Fibroblast of mammary gland (primary cell): ENCODE measurements at regions not wholly inside any gene's neighbourhood (a gene's known extent, or its start where the extent isn't known, plus 50 kb on each side); places are given as distances from the start of the nearest gene placed in this dataset.

Source experiments
- DNase-seq: peaks from one replicate; pipeline ENCODE4 v3.0.0-alpha.2; 2010; ENCODE audit warnings: low read depth
- H3K4me3 ChIP-seq: 2 replicates; pipeline ENCODE4 v1.5.1; 2011; ENCODE audit warnings: low read depth, mild to moderate bottlenecking, low read length, moderate library complexity; ENCODE audit not compliant: control insufficient read depth
- CTCF ChIP-seq: conservative IDR thresholded peaks from 2 replicates; pipeline ENCODE4 v1.5.1; 2011; ENCODE audit warnings: low read depth, low read length, inconsistent platforms; ENCODE audit not compliant: control insufficient read depth, insufficient read depth

- H3K4me3 ChIP-seq: no peak overlapping the region
- no peak for DNase-seq
- TF ChIP-seq CTCF: no peak
Observed at GRCh38 chr20:20895537-20895936, 183.1 kb upstream of the RALGAPA2 start.

DNA sequence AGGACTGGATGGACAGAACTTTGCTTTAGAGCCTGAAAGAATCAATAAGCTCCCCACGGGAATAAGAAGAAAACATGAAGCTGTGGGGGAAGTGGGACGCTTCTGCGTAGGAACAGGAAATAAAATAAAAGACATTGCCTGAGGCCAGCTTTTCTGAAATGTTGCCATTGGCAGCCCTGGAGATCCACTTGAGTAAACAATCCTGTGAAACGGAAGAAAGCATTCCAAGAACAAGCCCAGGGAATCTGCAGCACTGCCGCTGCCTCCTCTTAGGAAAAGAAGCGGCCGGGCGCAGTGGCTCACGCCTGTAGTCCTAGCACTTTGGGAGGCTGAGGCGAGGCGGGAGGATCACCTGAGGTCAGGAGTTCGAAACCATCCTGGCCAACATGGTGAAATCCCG lies 182.3 kb upstream of the RALGAPA2 start:
- H3K4me3 ChIP-seq: no peak overlapping the region
- TF ChIP-seq CTCF: no peak
- no peak for DNase-seq

GRCh38 chr20:20894280-20894679 lies 181.8 kb upstream of the RALGAPA2 start:
- no peak for TF ChIP-seq CTCF
- DNase-seq: no peak
- H3K4me3 ChIP-seq: no peak overlapping the region

DNA sequence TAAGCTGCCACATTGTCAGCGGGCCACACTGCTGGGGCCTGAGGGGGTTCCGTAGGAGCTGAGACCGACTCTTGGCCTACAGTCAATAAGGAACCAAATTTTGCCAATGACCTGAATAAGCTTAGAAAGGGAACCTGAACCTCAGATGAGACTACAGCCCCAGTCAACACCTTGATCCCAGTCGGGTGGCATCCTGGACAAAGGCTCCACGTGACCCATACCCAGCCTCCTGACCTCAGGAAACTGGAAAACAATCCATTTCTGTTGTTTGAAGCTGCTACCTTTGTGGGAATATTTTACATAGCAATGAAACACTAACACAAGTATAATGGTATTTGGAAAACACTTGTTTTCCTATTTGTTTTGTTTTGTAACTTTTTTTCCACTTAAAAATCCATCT lies 179.9 kb upstream of the RALGAPA2 start:
- DNase-seq: no peak
- no peak overlapping the region for H3K4me3 ChIP-seq
- TF ChIP-seq CTCF: no peak

GRCh38 chr20:20890751-20891150 lies 178.3 kb upstream of the RALGAPA2 start:
- no peak overlapping the region for H3K4me3 ChIP-seq
- DNase-seq: no peak
- TF ChIP-seq CTCF: no peak

DNA sequence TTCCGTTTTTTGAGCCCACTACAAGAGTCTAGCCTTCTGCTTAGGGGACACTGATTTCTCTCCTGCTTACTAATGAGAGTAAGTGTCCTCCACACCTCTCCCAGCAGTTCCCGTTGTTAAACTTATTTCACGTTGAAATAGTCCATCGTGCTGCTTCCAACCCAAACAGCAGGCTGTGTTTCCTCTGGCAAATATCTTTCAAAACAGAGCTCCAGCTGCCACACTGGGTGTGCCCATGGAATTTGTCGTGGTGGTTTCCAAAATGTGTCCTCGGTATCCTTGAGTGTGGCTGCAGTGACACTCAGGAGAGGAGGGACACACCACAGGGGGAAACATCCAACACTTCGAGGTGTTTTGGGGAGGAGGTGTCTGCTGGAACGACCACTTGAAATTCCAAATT lies 176.5 kb upstream of the RALGAPA2 start:
- no peak for TF ChIP-seq CTCF
- DNase-seq: no peak
- H3K4me3 ChIP-seq: no peak overlapping the region

DNA sequence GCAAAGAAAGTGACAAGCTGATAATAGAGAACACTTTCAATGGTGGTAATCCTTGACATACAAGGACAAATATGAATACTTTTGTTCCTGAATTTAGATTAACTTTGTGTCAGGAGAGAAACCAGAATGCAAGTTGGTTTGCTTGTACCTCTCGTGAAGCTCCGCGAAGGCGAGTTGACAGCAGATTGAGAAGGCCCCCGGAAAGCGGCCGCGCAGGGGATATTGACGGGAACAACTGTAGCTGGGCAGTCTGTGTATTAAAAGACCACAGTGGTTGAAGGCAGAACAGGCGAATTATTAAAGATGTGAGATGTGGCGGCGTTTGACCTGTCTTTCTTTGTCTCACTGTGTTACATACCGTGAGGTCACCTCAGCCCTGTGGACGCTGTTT lies 175.8 kb upstream of the RALGAPA2 start:
- no peak overlapping the region for H3K4me3 ChIP-seq
- no peak for DNase-seq
- TF ChIP-seq CTCF: no peak
